ENCODE measurements at regions not wholly inside any gene's neighbourhood (a gene's known extent, or its start where the extent isn't known, plus 50 kb on each side); places are given as distances from the start of the nearest gene placed in this dataset.

- Histone ChIP-seq H3K9me3 (ENCODE audit: control insufficient read depth in 4 of 4, insufficient read depth in 3 of 4, low read length in 3 of 4) (no peaks in the 10 kb centered on the region), H3K9ac (ENCODE audit: insufficient read depth in 1 of 2, low read length in 2 of 2) (no peak overlapping the region), H3K36me3 (ENCODE audit: control insufficient read depth in 4 of 4, insufficient read depth in 4 of 4, low read length in 4 of 4) (no peaks in the 10 kb centered on the region), H3K4me1 (ENCODE audit: control insufficient read depth in 5 of 5, insufficient read depth in 5 of 5, low read length in 5 of 5) (no peaks in the 10 kb centered on the region), H3K4me3 (no peak overlapping the region), H3K27me3 (ENCODE audit: control insufficient read depth in 3 of 3, insufficient read depth in 3 of 3, low read length in 2 of 3) (no peaks in the 10 kb centered on the region), H3K27ac (ENCODE audit: low read depth in 1 of 2, low read length in 1 of 2) (no peak overlapping the region)
- TF ChIP-seq CTCF (IDR thresholded peaks at IDR 0.05; ENCODE audit: control extremely low read depth, extremely low read depth) = no peak
- no peak for ATAC-seq (ENCODE audit: insufficient read depth, low FRiP score)
- no peak for DNase-seq
- WGBS, 2 donors = 93 to 96% methylated on average over 1 of the region's 1 CpG
Measured at GRCh38 chr16:74210245-74210644, 86.4 kb upstream of the PSMD7 start.

GRCh38 chr16:74202009-74202408, 94.6 kb upstream of the PSMD7 start:
- H3K9ac ChIP-seq (ENCODE audit: insufficient read depth in 1 of 2, low read length in 2 of 2) = no peak overlapping the region
- no peak overlapping the region for H3K27ac ChIP-seq (ENCODE audit: low read depth in 1 of 2, low read length in 1 of 2)
- no peaks in the 10 kb centered on the region for H3K27me3 ChIP-seq (ENCODE audit: control insufficient read depth in 3 of 3, insufficient read depth in 3 of 3, low read length in 2 of 3)
- H3K4me3 ChIP-seq = no peak overlapping the region
- ATAC-seq (ENCODE audit: insufficient read depth, low FRiP score) (no peak), DNase-seq (no peak)
- TF ChIP-seq CTCF (IDR thresholded peaks at IDR 0.05; ENCODE audit: control extremely low read depth, extremely low read depth) = no peak
- H3K4me1 ChIP-seq (ENCODE audit: control insufficient read depth in 5 of 5, insufficient read depth in 5 of 5, low read length in 5 of 5) = peaks cover 0 to 3% (median 0%) of the 10 kb centered on the region in 5 donors
- no peaks in the 10 kb centered on the region for H3K36me3 ChIP-seq (ENCODE audit: control insufficient read depth in 4 of 4, insufficient read depth in 4 of 4, low read length in 4 of 4)
- WGBS, 2 donors = 85 to 88% methylated on average over 5 of the region's 5 CpGs
- no peaks in the 10 kb centered on the region for H3K9me3 ChIP-seq (ENCODE audit: control insufficient read depth in 4 of 4, insufficient read depth in 3 of 4, low read length in 3 of 4)

- Histone ChIP-seq H3K9me3 (ENCODE audit: control insufficient read depth in 4 of 4, insufficient read depth in 3 of 4, low read length in 3 of 4) (no peaks in the 10 kb centered on the region), H3K4me3 (no peak overlapping the region), H3K4me1 (ENCODE audit: control insufficient read depth in 5 of 5, insufficient read depth in 5 of 5, low read length in 5 of 5) (peaks cover 0 to 3% (median 0%) of the 10 kb centered on the region in 5 donors), H3K36me3 (ENCODE audit: control insufficient read depth in 4 of 4, insufficient read depth in 4 of 4, low read length in 4 of 4) (no peaks in the 10 kb centered on the region), H3K9ac (ENCODE audit: insufficient read depth in 1 of 2, low read length in 2 of 2) (no peak overlapping the region), H3K27ac (ENCODE audit: low read depth in 1 of 2, low read length in 1 of 2) (no peak overlapping the region), H3K27me3 (ENCODE audit: control insufficient read depth in 3 of 3, insufficient read depth in 3 of 3, low read length in 2 of 3) (no peaks in the 10 kb centered on the region)
- WGBS, 2 donors = 79 to 92% methylated on average over 2 of the region's 2 CpGs
- TF ChIP-seq CTCF (IDR thresholded peaks at IDR 0.05; ENCODE audit: control extremely low read depth, extremely low read depth) = no peak
- no peak for DNase-seq
- ATAC-seq (ENCODE audit: insufficient read depth, low FRiP score) = no peak
Measured at GRCh38 chr16:74201576-74201975, 95.0 kb upstream of the PSMD7 start.

- Histone ChIP-seq H3K4me3 (no peak overlapping the region), H3K36me3 (ENCODE audit: control insufficient read depth in 4 of 4, insufficient read depth in 4 of 4, low read length in 4 of 4) (no peaks in the 10 kb centered on the region), H3K9ac (ENCODE audit: insufficient read depth in 1 of 2, low read length in 2 of 2) (no peak overlapping the region), H3K27ac (ENCODE audit: low read depth in 1 of 2, low read length in 1 of 2) (no peak overlapping the region), H3K27me3 (ENCODE audit: control insufficient read depth in 3 of 3, insufficient read depth in 3 of 3, low read length in 2 of 3) (no peaks in the 10 kb centered on the region), H3K9me3 (ENCODE audit: control insufficient read depth in 4 of 4, insufficient read depth in 3 of 4, low read length in 3 of 4) (no peaks in the 10 kb centered on the region), H3K4me1 (ENCODE audit: control insufficient read depth in 5 of 5, insufficient read depth in 5 of 5, low read length in 5 of 5) (peaks cover 0 to 3% (median 0%) of the 10 kb centered on the region in 5 donors)
- no peak for ATAC-seq (ENCODE audit: insufficient read depth, low FRiP score)
- 86 to 90% methylated on average over 5 of the region's 5 CpGs for WGBS, 2 donors
- no peak for DNase-seq
- TF ChIP-seq CTCF (IDR thresholded peaks at IDR 0.05; ENCODE audit: control extremely low read depth, extremely low read depth) = no peak
Measured at GRCh38 chr16:74200921-74201320, 95.7 kb upstream of the PSMD7 start.

Measured in lung (tissue), 11 donors.